Fibroblast of villous mesenchyme (primary cell): ENCODE measurements at regions not wholly inside any gene's neighbourhood (a gene's known extent, or its start where the extent isn't known, plus 50 kb on each side); places are given as distances from the start of the nearest gene placed in this dataset.
A peak's percentile ranks its signal among the peaks of the same experiment; 100 is the strongest.
"Not testable (repeated sequence)": the region's sequence is repeated elsewhere in the genome, so short reads cannot be mapped to it uniquely, and the experiment has no call there.

ENCODE experiments used
- DNase-seq: peaks from one replicate; pipeline ENCODE4 v3.0.0-alpha.2; 2010; ENCODE audit warnings: low read depth
- H3K4me3 ChIP-seq: 2 replicates; pipeline ENCODE4 v1.5.1; 2011; ENCODE audit warnings: low read depth, mild to moderate bottlenecking, low read length
- CTCF ChIP-seq: IDR thresholded peaks from 2 replicates; pipeline ENCODE4 v1.5.1; 2012; ENCODE audit warnings: low read depth, mild to moderate bottlenecking, low read length; ENCODE audit not compliant: insufficient read depth

GRCh38 chr7:35945621-35946020 is 144.8 kb downstream of the SEPTIN7 start:
- H3K4me3 ChIP-seq, DNase-seq: not testable (repeated sequence)
- TF ChIP-seq CTCF: peak; percentile 6

- not testable (repeated sequence) for DNase-seq, H3K4me3 ChIP-seq
Measured at GRCh38 chr7:35955735-35956134, 154.9 kb downstream of the SEPTIN7 start.

GRCh38 chr7:35956988-35957387 is 156.1 kb downstream of the SEPTIN7 start:
- not testable (repeated sequence) for H3K4me3 ChIP-seq, DNase-seq

GRCh38 chr7:35961260-35961659 is 160.4 kb downstream of the SEPTIN7 start:
- DNase-seq: not testable (repeated sequence)

GRCh38 chr7:35962607-35963006 is 161.8 kb downstream of the SEPTIN7 start:
- not testable (repeated sequence) for H3K4me3 ChIP-seq, DNase-seq

More at GRCh38 chr7:35961260-35961659, 160.4 kb downstream of the SEPTIN7 start:
- H3K4me3 ChIP-seq: not testable (repeated sequence)

GRCh38 chr7:35967366-35968139 is 166.7 kb downstream of the SEPTIN7 start:
- no peak for DNase-seq
- TF ChIP-seq CTCF: no peak
- no peak overlapping the region for H3K4me3 ChIP-seq

- no peak overlapping the region for H3K4me3 ChIP-seq
- DNase-seq: no peak
- no peak for TF ChIP-seq CTCF
Measured at GRCh38 chr7:35968140-35968940, 167.5 kb downstream of the SEPTIN7 start.

- no peak for TF ChIP-seq CTCF
- no peak overlapping the region for H3K4me3 ChIP-seq
- DNase-seq: no peak
Measured at GRCh38 chr7:35969066-35969465, 168.2 kb downstream of the SEPTIN7 start.

GRCh38 chr7:35970458-35970857 is 169.6 kb downstream of the SEPTIN7 start:
- DNase-seq: no peak
- TF ChIP-seq CTCF: no peak
- H3K4me3 ChIP-seq: no peak overlapping the region
